Islet precursor cell (in vitro differentiated cells): ENCODE measurements at regions not wholly inside any gene's neighbourhood (a gene's known extent, or its start where the extent isn't known, plus 50 kb on each side); places are given as distances from the start of the nearest gene placed in this dataset.

Source experiments
- DNase-seq: peaks from one replicate; pipeline ENCODE4 v3.0.0-alpha.2; 2018

DNA sequence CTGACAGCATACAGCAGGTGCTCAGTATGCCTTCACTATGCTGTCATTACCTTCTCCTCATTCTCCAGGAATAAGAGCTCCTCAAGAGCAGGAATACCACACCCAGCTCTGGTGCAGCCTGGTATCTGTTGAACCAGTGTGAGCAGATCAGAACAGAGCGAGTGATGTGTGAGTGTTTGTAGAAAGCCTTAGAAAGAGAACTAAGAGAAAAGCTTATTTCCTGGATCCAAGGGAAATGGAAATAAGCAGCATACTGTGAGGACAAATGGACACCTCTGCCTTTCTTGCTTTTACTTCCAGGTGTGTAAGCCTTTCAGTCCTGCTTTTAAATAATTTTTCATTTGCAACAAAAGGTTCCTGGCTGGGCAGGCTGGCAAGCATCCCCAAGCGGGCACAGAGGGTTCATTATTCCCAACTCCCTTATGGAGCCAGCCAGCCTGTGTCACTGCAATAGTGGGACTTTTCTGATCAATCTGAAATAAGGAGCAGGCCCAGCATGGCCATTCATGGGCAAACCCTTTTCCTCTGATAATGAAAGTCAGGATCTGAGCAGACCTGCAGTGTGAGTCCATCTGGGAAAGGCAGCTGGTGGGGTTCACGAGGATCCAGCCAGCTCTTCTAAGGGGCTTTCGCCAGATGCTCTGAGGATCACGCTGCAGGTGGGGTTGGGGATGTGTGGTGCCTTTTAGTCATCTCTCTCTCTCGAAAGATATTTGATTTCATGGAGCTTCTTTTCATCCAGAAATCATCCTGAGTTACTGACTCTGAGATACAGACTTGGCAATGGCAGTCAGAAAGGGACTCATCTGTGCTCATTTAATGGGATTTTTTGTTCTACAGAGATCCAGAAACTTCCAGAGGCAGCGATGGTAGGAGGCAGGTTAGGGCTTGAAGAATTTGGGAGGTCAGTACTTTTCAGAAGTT is 594.9 kb upstream of the CFAP20DC start:
- no peak for DNase-seq

DNA sequence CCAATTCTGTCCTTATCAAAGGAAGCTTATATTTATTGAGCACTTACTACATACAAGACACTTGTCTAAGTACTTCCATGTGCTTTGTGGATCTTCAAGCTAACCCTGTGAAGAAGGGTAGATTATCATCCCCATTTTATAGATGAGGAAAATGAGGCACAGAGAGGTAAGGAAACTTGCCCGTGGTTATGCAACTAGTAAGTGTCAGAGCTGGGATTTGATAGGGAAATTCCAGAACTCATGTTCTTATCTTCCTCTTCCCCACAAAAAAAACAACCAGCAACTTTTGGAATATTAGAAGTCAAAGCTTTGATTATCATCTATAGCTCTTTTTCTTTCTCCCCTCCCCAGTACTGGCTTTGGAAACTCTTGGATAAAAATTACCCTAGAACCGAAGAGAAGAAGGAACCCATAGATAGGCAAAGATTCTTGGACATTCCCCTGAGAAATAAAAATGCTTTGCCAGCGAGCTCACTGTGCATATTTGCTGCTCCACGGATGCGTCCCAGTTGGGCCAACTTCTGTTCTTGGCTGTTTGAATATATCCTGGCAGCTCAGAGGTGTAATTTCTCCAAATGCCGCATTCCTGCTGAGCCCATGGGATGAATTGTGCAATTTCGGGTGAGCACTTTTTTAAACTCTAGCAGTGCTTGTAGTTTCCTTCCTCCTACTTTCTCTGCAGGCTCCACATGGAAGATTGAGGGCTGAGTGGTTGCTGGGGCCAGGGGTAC is 591.5 kb upstream of the CFAP20DC start:
- no peak for DNase-seq

DNA sequence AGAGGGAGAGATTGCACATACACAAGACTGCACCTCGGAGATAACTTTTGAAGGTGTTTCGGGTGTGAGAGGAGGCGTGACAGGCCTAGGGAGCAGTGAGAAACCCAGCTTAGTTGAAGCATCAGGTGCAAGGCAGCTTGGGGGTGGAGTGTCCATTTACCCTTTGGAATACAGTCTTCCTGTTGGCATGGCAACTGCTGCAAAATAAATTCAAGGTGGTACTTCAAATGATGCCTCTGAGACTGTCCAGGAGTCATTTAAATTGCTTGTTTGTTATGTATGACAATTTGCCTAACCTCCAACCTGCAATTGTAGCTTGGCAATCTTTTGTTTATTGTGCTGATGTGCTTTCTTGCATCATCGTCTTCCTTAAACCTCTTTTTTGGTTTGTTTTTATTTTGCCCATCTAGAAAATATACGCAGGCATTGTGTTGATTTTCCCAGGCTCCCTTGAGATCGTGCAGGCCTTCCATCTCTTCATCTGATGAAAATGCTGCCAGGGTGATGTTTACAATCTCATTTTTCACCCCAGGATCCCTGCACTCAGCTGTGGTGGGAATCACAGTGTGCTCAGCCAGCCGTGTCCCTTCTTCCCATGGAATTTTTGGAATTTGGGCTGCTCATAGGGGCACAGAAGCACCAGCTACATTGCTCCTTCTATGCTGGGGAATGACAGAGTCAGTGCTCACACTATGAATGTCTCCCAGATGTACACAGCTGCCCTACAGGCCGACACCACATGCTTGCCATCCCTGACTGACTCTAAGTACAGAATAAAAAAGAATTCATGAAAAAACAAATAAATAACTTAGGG is 583.1 kb upstream of the CFAP20DC start:
- peak; percentile 53 for DNase-seq

DNA sequence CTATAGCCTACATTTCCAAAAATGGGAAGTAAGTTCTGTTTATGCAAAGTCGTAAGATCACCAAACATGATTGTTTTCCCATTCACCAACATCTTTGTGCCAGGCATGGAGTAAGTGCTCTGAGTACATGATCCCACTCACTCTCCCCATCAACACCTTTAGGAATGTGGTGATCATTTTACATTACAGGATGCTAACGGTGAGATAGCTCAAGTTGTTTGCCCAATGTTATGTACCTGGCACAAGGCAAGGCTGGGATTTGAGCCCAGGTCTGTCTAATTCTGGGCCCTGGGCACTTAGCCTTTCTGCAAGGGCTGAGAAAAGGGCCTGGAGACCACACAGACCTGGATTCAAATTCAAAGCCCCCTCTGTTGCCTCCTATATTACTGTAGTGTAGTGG is 581.7 kb upstream of the CFAP20DC start:
- no peak for DNase-seq

DNA sequence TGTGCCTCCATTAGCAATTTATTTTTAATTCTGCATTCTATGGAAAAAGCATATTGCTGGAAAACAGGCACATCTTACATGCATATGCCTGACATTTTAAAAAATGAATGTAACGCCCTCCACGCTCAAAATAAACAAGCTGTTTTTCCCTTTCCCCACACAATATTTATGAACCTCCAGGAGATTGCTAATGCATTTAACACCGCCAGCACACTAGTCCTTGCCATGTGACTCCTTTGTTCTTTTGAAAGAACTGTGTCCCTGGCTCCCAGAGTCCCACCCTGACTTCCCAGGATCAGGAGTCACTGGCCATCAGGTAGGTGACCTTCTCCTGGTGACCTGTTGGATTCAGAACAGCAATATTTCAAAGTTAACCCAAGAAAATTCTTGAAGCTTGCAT is 571.2 kb upstream of the CFAP20DC start:
- no peak for DNase-seq

DNA sequence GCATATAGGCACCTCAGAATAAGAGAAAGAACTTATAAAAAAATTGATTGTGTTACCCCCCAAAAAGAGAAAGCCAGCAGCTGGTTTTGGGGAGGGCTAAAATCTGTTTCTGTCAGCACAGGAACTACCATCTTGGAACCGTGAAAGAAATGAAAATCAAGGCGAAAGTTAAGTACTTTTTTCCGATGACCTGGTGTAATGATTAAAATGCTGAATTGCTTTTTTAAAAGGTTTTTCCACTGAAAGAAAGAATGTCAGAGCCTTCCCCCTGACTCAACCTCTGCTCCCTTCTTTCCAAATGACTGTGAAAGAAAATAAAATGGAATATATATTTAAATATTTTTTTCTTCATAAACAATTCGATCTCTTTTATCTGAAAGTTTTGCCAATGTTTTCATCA is 570.5 kb upstream of the CFAP20DC start:
- no peak for DNase-seq

DNA sequence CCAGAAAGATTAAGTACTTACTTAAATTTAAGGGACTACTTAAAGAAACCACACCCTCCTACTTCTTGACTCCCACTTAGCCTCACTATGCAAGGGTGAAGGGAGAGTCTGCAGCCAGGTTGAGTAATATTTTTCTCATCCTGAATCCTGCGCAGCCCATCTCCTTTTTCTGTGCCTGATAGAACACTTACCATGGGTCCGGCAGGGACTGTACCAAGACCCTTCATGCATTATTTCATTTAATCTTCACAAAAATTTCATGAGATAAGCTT is 562.6 kb upstream of the CFAP20DC start:
- DNase-seq = no peak

DNA sequence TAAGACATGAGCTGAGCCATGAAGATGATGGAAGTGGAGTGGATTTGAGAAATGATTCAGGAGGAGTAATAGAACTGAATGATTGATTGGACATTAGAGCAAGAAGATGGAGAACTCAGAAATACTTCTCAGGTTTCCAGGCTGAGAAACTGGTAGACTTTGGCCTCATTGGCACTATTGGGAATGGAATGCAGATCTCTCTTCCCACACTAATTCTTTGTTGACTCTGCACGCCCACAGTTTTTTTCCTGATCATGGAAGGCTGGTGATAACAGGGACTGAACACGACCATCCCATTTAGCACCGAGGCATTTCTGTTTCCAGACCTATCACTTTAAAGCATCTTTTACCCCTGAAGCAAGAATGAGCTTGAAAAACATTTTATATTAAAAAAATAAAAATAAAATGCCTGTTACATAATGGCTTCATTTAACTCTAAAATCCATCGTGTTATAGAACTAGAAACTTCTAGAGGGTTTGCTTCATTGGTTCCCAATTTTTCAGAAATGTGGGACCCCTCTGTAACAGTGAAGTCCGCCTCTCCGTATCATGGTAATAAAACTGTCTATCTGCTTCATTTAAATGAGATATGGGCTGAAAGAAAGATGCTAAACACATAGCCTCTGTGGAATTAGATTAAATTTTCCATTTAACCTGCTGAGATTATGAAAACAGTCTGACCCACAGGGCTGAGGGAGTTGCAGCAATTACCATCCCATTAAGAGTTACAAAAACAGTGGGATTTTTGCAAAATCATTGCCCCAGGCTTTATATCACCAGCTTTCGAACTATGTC is 562.0 kb upstream of the CFAP20DC start:
- DNase-seq = no peak

DNA sequence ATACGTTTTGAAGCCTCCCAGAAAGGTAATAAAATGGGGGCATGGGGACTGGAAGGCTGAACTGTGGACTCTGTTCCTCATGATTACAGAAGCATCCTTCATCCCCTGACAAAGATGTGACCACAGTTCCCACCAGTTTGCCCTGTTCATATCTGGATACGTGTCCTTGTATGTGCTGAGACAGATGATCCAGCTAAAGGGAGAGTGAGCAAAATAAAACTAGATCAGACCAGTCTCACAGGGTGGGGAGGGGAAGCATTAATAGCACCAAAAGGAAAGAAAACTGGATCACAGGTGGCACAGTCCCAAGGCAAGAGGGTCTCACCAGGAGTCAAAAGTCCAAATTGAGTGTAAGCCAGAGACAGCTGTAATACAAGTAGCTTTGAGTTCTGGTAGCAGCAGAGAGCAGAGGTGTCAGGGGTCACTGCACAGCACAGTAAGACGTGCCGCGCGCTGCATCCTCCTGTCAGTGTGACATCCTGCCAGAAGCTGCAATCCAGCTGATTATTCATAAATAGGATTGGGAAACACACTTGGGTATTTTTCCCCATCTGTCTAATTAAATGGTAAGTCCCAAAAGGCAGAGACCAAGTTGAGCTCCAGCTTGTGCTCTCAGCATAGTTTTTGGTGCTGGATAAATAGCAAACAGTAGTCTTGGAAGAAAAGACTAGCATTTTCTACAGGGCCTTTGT is 560.0 kb upstream of the CFAP20DC start:
- no peak for DNase-seq

DNA sequence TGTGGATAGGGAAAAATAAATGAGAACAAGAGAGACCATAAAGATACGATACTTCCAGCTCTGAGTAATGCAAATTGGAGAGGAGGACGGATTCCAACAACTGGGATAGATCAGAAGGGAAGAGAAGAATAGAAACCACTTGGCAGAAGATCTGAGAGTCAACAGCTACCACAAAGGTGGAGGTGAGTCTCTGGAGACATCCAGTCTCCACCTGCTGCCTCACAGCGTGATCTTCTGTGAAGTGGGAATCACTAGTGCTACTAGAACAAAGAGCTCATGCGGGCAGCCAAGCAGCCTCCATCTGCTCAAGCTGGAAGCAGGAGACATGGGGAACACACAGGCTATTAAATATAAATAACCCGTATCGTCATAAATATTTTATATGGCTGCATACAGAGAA is 558.5 kb upstream of the CFAP20DC start:
- no peak for DNase-seq

DNA sequence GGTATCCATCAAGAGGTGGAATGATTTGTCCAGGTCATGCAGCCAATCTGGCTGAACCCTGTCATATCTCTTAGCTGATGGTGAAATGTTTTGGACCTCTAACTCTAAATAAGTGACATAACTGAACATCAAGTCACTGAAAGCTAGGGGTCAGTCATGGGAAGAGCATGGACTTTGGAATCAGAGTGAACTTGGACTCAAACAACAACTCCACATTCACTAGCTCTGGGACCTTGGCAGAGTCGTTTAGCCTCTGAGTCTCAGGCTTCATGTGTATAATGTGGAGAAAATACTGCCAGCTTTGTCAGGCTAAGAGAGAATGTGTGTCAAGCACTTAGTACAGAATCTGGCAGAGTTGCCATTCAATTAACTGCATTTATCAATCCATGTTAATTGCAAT is 557.8 kb upstream of the CFAP20DC start:
- DNase-seq = no peak

DNA sequence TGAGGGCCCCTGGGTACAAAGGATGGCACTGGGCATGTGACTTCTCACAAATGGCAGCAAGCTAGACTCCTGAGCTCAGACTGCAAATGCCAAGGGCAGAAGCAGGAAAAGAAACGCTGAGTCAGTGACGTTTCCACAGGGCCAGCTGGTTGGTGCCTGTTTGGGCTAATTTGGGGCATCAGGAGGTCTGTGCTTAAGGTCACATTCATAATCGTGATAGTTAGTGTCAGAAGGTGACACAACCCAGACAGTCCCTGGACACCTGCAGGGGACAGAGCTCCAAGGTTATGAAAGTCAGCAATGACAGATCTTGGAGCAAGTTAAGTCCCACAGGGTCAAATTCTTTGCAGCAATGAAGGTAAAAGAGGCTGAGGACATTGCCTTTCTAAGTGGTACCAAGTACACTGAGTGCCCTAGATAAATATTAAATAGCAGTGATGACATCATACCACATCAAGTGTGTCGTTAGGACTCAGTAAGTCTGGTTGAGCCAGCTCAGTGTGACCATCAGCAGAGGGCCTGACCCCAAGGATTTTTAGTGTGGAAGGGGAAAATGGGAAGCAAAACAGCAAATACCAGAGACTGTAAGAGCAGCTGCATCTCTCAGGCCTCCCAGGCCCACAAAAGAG is 556.9 kb upstream of the CFAP20DC start:
- DNase-seq = no peak

DNA sequence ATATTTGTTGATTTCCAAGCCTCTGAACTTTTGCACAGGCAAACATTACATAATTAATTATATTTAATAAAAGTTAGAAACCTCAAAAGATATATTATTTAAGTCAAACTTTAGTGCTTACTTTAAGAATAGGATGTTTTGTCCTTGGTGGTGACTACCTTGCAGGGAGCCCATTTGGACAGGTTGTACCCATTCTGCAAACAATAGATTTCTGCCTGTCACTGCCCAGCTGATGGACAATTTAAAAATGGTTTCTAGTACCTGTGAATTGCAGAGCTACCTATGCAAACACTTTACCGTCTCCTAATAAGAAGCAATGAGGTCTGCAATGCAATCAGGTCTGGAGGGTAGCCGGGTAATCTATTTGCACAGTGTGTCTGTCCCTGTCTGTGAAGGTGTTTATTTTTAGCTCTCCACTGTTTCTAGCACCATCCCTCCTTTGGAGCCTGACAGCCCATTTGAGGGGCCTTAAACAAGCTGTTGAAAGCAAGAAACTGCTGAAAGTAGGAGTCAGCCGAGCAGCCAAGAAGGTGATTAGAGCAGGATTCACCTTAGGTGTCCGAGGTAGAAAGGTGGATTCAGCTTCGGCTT is 556.2 kb upstream of the CFAP20DC start:
- no peak for DNase-seq

DNA sequence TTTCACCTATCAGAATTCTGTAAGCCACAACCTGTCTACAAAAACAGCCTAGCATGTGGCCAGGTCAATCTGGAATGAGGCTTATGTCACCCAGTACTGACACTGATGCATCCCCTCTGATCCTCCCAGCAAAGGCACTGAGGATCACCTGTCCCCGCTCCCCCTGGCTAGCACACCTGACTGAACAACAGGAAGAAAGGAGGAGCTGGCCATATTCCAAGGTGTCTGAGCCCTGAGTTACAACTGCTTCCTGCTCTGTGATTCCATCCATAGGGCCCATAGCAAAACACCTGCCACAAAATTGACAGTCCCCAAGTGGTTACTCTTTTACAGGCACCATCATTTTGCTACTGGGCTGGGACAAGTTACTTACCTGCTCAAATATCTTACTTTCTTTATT is 555.5 kb upstream of the CFAP20DC start:
- no peak for DNase-seq

DNA sequence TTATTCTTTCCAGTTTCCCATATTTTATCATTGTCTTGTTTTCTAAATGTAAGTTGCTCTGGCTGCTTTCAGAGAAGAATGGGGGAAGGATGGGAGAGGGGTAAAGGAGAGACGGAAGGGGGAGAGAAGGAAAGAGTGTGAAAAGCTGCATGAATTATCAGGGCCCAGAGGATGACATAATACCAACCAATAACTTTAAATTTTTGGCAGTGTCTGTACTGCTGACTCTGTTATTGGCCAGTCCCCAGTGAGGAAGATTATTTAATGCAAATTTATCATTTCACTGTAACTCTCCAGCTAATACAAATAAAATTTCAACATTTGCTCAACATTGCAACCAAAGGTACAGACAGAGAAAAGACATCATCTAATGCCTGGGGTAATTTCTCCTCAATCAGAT is 551.7 kb upstream of the CFAP20DC start:
- no peak for DNase-seq

DNA sequence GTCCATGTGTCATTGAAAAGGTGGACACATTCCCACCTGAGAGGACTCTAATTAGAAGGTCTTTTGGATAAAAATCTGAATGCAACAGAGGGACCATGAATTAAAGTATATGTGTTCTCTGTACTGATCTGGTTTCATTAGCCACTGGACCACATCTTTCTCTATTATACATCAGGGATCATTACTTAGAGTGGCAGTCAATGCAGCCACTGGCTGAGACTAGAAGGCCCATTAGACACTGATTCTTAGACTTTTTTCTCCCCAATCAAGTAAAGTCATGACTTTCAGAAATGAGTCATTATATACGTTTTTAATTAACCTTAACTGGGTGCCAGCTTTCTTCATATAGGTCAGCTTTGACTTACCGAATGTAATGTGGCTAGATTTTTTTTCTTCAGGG is 550.8 kb upstream of the CFAP20DC start:
- no peak for DNase-seq

DNA sequence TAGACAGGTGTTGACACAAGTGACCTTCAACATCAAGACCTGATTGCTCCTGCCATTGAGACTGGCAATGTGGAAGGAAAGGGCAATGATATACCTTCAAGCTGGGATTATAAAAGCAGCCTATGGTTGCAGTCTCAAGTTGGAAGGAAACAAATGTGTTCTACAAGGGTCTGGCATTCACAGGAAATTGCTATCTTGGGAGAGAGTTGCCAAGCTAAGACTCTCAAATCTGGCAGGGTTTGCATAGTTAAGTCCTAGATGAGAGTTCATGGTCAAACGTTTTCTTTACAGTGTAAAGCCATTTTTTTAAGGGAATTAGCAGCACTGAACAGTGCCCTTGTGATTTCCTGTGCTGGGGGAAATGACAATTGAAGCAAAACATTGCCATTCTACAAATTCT is 546.9 kb upstream of the CFAP20DC start:
- DNase-seq = no peak

DNA sequence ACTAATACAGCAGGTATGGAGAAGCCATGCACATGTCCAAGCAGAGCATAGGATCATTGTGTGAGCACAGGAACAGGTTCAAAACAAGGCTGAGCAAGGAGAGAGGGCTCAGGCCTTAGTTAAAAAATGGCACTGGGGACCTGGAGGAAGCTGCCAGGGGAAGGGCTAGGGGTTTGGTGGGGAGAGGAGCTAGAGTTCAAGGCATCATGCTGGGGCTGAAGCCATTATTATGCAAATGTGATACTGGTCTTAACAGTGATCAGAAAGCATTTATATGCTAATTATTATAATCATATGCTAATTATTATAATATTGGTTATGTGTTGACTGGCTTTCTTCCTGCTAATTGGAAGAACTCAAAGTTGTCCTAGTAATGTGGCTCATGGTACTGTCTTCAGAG is 546.0 kb upstream of the CFAP20DC start:
- DNase-seq = no peak

DNA sequence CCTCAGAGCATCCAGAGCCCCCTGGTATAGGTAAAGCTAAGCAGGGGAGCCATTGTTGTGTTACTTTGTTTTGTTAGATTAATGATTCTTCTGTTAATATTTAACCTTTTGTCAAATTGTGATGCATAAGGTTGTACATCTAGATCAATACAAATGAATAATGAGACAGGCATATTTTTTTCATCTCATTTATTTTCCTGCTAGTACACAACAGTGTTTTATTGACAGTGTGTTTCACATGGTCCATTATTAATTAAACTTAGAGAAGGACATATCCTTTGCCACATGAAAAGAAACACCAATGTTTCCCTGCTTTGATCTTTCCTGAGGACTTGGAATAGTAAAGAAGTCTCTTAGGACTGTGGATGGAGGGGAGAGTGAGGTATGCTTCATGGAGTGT is 543.6 kb upstream of the CFAP20DC start:
- DNase-seq = no peak

DNA sequence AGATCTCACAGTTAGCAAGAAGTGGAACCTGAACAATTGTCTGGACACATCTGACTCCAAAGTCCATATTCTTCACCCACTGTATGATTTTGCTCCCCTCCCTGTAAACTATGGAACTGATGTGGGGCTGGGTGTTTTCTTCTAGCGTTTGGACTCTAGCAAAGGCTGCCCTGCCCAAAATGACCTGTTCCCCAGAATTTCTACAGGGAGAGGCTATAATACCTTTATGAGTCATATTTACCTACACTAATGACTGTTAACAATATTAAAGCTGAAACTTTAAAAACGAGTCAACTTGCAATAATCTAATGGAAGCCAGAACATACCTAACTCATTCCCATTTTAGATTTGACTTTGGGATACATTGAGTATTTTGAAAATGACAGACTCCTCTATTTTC is 531.2 kb upstream of the CFAP20DC start:
- no peak for DNase-seq

DNA sequence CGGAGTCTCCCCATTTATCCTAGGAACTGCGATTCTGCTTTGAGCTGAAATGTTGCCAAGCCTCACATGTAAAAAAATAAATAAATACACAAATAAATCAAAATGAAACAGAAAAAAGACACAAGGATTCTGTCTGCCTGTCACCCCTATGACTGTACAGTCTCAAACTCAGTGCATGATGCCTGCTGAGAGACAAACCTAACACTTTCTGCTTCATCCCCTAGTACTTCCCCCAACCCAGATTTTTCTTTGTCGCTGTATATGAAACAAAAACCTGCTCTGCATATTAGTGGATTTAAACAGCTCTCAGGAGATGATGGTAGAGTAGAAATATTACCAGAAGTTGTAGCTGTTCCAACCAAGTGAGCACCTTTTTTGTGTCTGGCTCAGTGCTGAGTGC is 530.7 kb upstream of the CFAP20DC start:
- no peak for DNase-seq
